Sciatic nerve (tissue), 2 donors: ENCODE measurements at regions not wholly inside any gene's neighbourhood (a gene's known extent, or its start where the extent isn't known, plus 50 kb on each side); places are given as distances from the start of the nearest gene placed in this dataset.
A peak's percentile ranks its signal among the peaks of the same experiment; 100 is the strongest.

Source experiments
- ATAC-seq: fragments of 200-7000 bp; cut with Tn5 transposase; one replicate; pipeline ENCODE4 v1.9.1; 2020; ENCODE audit warnings: mild to moderate bottlenecking, moderate library complexity
- DNase-seq: peaks from one replicate; pipeline ENCODE4 v3.0.0-alpha.2; 2020; ENCODE audit warnings: low spot score
- intact Hi-C: fragments of 100-400 bp; cut with DNase I; formaldehyde crosslinking; loops from one replicate; pipeline ENCODE4 v1.14.2; 2022
- donor health status: DM: no; HTN: no; CAD: no.
- donor health status: DM: no; HTN: no; CAD: no.

DNA sequence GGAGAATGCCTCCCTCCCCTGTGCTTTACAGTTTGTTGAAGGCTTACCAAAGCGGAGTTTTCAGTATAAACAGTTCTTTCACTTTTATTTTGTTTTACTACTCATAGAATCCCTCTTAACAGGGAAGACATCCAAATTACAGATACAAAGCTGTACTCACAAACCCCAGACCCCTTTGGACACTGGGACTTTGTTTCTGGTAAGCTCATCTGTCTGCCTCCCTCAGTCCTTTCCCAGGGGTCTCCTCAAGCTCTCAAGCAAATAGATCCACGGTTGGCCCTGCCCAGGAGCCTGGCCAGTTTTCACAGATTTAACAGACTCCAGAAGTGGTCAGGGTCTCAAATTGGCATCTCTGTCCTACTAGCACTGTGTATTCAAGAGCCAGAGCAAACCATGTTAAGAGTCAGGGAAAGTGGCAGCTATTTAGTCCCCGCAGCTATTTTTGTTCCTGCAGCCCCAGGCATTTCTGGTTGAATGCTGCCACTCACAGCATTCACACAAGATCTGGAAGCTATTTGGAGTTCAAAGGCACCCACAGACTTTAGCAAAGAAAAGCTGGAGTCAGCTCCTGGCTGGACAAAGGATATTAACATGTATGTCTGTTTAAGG is 54.2 kb downstream of the TMEM100 start:
- no peak for DNase-seq
- peak; percentile 75 for ATAC-seq
- intact Hi-C loops, result no loop called here

DNA sequence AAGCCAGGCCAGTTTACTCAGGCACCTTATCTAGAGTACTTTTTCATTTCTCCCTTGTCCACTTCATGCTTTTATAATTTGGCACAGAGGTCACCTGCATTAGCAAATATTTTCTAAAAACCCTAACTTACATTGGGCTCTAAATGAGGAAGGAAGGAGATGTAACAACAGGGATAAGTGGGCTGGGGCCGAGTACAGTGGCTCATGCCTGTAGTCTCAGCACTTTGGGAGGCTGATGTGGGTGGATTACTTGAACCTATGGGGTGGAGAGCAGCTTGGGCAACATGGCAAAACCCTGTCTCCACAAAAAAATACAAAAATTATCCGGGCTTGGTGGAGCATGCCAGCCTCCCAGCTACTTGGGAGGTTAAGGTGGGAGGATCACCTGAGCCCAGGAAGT is 55.9 kb downstream of the TMEM100 start:
- intact Hi-C loops, result no loop called here
- ATAC-seq, result no peak

DNA sequence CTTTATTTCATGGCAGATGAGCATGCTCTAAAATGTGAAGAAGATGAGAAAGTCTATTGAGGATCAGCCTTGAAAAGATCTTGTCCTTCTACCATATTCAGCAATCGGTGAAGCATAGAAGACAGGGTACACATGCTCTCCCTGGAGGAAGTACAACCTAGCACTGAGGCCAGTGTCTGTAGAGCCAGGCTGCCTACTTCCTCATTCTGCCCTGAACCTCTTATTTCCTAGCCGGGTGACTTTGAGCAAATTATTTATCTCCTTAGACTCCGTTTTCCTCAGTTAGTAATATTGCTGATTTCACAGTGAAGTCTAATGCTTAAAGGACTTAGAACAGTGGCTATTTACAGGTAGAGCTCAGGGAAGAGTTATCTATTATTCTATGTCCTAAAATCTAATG is 58.4 kb downstream of the TMEM100 start:
- ATAC-seq (no peak), DNase-seq (no peak)
- intact Hi-C loops, result no loop called here

More for the DNA sequence above, 55.9 kb downstream of the TMEM100 start:
- DNase-seq, result no peak

DNA sequence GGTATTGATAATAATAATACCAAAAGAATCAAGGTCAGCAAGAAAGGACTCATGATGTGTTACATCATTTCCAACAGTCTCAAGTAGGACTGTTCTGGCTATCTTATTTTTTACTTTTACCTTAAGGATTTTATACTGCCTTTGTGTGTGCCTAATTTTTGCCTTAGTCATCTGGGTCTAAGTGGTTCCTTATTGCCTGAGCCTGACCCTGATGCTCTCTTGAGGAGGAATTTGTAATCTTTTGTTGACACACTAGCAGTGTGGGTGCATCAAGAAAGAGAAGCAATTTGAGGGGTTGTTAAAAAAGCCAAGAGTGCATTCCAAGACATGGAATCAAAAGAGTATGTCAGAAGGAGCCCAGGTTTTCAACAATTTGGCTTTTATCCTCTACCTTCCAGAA is 59.3 kb downstream of the TMEM100 start:
- ATAC-seq (no peak), DNase-seq (no peak)
- intact Hi-C loops, result no loop called here

DNA sequence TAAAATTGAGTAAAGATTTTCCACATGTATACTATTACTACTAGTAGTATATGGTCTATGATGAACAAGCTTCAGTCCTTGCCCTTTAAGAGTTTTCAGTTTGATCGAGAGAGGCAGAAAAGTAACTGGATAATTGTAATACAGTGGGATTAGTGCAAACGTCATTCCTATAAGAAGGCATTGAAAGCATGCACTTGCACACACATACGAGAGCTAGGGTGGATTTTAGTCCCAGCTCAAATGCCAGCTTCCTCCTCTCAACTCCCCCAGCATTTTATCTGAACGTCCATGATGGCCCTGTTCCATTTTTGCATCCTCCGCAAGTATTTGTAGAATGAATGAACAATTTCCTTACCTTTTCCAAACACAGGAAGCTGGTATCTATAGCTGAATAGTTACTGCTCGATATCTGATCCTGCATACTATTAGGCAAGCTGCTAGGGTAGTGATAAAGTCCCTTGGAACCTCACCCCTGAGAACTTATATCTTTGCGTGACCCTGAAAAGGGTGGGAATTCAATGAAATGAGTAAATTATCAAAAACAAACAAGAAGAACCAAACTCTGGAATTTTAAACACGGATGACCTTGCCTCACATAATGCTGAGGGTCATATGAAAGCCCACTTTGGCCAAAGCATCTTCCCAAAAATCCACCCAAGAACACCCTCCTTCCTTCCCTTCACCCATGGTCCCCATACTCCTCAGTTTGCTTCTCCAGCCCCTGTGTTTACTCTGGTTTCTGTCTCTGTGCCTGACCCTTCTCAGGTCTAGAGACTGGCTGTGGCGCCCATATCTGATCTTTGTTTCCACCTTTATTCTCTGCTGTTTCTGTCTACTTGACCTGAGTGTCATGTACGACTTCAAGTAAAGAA is 60.5 kb downstream of the TMEM100 start:
- ATAC-seq, result no peak
- no peak for DNase-seq
- intact Hi-C loops, result no loop called here

DNA sequence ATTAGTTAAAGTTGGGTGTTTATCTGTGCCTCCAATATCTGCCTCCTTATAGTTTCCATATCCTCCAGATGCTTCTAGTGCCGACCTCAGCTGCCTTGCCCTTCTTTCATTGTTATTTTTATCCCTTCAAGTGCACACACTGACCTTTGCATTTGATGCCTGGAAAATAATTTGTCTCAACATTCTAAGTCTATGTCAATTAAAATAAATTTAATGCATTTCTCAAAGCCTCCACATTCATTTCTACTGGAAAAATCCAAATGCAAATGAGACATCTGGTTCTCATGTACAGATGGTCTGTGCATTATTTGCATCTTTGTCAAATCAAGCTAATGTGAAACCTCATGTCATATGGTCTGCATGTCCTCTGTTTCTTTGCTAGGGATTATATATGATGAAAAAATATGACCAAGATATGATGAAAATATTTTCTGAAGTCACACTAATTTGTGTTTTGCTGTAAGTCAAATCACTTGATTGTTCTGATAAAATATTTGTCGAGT is 61.4 kb downstream of the TMEM100 start:
- no peak for DNase-seq
- intact Hi-C loops, result no loop called here

DNA sequence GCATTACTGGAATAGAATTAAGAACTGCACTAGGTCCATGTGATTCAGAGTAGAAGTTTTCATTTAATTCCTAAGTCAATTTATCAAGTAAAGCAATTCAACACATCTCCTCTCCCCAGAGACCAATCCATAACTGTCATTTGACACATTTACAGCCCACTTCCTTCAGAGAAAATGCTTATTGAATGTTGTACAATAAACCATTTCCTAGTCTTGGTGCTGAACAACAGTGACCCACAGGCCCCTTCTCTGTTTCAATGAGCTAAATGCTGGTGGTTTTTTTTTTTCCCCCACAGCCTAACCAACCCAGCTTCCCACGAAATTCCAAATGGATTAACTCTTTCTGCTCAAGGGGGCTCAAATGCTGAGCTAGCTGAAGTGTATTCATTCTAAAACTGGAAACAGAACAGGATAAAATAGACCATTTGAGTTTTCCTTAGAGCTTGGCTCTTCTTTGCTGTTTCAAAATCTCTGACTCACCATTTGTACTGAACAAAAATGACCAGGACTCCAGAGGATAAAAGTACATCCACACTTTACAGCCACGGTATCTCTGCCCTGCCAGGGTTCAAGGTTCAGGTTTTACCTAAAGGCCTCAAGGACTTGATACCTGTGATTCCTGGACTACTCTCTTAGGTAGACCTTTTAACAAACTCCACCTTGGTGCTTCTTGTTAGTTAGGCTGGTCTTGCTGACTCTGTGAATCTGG is 62.3 kb downstream of the TMEM100 start:
- DNase-seq, result no peak
- peak; percentile 89 for ATAC-seq
- intact Hi-C loops, result no loop called here

More for the DNA sequence above, 61.4 kb downstream of the TMEM100 start:
- ATAC-seq, result no peak

DNA sequence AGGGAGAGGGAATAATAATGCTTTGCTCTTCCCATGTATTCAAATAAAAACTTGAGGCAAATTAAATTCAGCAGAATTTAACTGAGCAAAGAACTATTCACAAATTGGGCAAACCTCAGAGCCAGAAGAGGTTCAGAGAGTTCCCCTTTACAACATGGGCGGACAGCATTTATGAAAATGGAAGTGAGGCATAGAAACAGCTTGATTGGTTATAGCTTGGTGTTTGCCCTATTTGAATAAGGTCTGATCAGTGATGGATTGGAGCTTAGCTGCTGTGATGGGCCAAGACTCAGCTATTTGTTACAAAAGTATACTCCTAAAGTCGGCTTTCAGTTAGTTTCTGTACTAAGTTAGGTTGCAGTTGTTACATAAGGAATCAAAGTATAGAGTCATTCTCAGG is 63.0 kb downstream of the TMEM100 start:
- no peak for DNase-seq
- intact Hi-C loops, result no loop called here
- no peak for ATAC-seq

DNA sequence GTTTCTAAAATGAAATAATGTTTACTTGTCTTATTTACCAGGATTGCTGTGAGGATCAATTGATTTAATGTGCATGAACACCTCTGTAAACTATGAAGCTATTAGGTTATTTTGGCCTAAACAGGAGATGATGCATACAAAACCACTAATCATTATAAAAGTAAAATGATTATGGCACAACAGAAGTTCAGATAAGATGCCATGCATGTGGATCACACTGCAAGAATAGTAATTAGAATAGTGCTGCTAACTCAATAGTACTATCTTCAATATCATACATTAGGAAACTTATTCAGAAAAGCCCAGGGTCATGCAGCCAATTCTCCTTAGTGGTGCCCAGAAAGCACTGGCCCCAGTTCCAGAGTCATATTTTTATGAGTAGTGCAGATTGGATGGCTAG is 66.9 kb downstream of the TMEM100 start:
- DNase-seq, result no peak

DNA sequence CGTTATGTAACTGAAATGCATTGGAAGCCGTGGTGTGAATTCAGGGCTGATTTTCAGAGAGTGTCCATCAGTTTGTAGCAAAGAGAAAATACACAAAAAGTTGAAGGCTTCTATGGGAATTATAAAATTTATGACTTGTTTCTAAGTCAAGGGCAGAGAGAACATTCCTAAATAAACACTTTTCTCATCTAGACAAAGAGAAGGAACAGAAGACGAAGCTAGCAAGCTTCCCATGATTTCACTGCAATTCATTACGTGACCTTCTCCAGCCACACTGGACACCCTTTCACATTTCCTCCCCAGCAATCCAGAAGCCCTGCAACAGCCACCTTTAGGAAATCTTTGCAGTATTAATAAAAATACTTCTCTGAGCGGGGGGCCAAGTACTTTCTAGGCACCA is 67.8 kb downstream of the TMEM100 start:
- intact Hi-C loops, result no loop called here
- no peak for DNase-seq
- ATAC-seq, result peak; percentile 81

More for the DNA sequence above, 66.9 kb downstream of the TMEM100 start:
- intact Hi-C loops, result no loop called here
- ATAC-seq, result no peak

DNA sequence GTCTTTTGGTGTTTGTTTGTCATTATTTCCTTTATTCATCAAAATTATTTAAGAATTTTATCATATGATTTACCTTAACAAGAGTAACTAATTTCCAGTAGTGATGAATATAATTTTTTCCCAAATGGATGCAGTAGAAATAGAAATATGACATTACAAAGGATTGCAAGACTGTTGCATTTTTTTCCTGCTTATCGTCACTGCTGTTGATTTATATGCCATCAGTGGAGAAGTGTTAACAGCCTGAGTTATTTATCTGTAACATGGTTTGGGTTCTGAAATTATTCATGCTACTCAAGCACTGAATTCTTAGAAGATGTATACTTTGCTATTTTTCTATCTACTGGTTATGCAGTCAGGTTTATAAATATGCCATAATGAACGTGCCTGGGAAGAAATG is 68.6 kb downstream of the TMEM100 start:
- no peak for DNase-seq
- intact Hi-C loops, result no loop called here
- ATAC-seq, result no peak

DNA sequence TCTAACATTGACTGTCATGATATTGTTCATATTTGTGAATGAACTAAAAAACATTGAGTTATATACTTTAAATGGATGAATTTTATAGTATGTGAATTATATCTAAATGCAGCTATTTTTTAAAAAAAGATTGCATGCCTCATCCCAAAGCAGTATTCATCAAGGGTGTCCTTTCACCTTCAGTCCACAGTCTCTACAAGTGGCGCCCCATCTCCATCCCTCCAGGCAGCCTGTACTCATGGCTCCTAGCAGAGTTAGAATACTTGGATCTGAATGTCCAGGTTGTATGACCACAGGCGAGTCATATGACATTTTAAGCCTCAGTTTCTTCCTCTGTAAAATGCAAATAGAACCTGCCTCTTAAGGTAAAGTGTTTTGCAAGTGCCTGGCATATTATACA is 69.8 kb downstream of the TMEM100 start:
- DNase-seq (no peak), ATAC-seq (no peak)
- intact Hi-C loops, result no loop called here

DNA sequence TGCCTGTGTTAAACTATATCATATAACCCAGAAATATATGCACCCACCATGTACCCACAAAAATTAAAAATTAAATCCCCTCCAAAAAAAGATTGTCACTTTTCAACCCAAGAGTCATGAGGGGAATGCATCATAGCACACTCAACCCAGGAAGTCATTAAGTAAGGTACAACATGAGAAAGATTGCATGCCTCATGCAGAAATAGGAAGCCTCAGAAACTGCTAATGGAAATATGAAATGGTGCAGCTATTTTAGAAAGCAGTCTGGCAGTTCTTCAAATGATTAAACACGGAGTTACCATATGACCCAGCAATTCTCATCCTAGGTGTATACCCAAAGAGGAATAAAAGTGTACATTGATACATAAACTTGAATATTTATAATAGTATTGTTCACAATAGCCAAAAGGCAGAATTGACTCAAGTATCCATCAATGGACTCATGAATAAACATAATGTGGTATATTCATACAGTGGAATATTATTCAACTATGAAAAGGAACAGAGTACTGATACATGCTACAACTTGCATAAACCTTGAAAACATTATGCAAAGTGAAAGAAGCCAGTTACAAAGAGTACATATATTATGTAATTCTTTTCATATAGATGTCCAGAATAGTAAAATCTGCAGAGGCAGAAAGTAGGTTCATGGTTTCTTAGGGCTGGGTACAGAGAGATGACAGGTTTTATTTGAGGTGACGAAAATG is 70.4 kb downstream of the TMEM100 start:
- intact Hi-C loops, result no loop called here
- ATAC-seq (no peak), DNase-seq (no peak)

DNA sequence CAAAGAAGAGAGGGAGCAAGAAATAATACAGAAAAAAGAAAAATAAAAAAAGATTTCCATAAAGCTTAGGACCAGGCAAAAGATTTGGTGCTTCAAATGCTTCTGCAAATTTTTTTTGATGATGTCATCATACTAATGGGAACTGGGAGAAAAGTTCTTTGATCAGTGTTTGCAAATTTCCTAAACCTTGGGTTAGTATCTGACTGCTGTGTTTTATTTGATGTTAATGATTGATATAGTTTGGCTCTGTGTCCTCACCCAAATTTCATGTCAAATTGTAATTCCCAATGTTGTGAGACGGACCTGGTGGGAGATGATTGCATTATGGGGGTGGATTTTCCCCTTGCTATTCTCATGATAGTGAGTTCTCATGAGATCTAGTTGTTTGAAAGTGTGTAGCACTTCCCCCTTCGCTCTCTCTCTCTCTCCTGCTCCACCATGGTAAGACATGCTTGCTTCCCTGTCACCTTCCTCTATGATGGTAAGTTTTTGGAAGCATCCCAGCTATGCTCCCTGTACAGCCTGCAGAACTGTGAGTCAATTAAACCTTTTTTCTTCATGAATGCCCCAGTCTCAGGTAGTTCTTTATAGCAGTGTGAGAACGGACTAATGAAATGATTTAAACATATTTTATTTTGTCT is 72.6 kb downstream of the TMEM100 start:
- DNase-seq (no peak), ATAC-seq (no peak)
- intact Hi-C loops, result no loop called here

DNA sequence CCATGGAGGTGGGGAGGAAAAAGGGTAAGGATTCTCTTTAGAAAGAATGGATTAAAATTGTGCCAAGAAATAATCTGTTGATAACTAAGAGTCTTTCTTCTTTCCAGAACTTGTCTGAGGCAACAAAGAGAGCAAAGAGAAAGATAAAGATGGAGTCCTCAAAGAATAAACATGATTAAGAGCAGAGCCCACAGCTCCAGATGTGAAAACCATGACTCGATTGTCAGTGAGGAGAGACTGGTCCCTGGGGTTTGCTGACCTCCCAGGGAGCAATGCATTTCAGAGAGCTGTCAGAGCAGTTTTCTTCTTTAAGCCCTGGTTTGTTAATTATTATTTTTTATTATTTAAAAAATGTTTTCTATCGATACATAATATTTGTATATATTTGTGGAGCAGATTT is 74.6 kb downstream of the TMEM100 start:
- ATAC-seq, result peak; percentile 55
- intact Hi-C loops, result no loop called here

DNA sequence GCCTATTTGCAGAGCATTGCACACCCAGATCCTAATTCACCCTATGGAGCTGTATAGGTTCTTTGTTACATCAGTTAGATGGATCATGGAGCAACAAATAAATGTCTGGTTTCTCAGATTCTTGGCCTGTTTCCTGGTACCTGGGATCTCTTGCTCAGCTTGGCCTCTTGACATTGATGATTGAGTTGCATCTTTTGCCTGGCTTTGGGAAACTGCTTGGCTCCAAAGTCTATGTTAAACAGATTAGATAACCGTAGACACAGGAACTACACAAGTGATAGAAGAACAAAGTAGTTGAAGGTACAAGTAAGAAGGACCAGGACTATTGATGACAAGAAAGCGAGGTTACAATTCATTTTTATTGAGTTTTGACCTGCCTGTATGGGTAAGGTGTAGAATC is 77.3 kb downstream of the TMEM100 start:
- intact Hi-C loops, result no loop called here
- ATAC-seq (no peak), DNase-seq (no peak)

More for the DNA sequence above, 74.6 kb downstream of the TMEM100 start:
- DNase-seq, result no peak

DNA sequence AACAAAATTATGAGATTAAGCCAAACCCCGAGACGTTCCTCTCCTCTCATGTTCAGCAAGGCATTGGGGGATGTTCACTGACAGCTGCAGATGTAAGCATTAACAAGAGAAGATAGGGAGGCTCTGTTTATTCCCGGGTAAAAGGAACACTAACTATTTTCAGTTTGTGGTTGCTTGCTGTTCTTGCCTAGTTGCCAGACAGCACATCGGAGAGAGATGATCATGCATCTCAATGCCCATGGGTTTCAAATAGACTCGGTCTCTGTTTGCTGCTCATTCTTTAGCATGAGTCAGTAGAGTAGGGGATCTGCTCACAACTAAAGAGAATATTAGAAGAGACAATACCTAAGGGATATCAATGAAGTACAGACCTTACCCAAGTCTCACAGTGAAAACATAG is 78.3 kb downstream of the TMEM100 start:
- intact Hi-C loops, result no loop called here
- ATAC-seq (peak; percentile 16), DNase-seq (no peak)

DNA sequence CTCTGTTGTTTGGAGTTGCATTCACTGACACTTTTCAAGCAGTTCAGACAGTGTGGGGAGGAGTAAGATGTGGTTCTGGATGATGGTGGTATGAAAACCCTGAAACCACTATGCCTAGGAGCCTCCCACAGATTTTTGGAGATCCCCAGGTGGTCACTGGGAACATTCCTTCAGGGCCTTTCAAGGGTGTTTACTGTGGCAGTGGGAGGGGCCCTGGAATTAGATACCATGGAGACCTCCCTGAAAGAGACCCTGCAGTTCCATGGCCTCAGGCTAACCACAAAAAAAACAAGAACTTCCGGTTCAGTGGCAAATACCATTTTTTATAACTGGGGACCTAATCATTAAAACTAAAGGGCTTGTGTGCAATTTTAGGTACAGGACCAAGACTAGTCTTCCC is 79.9 kb downstream of the TMEM100 start:
- DNase-seq, result no peak
- intact Hi-C loops, result no loop called here
- no peak for ATAC-seq

DNA sequence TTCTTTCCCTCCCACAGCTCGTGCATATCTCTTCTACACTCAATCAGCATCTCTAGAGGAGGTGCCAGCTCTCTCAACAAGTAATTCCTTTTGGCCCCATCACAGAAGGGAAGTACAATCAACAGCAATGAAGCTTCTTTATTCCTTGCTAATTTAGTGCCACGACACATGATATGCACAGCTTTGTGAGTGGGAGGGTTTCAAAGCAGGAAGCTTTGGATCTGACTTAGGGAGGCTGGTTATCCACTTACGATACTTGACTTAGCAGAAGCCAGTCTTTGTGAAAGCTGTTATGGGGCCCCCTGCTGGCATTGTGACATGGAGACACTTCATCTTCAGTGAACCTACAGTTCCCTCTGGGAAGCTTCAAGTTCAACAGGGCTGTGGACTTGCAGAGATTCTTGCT is 81.0 kb downstream of the TMEM100 start:
- DNase-seq (peak; percentile 89), ATAC-seq (peak; percentile 87)
- intact Hi-C loops, result no loop called here
